A549 (cell line): ENCODE measurements at regions not wholly inside any gene's neighbourhood (a gene's known extent, or its start where the extent isn't known, plus 50 kb on each side); places are given as distances from the start of the nearest gene placed in this dataset.
A peak's percentile ranks its signal among the peaks of the same experiment; 100 is the strongest.

ENCODE experiments used
- ATAC-seq, 2 experiments: fragments of 200-7000 bp in 1 of 2; fragments of >200 bp in 1 of 2; cut with Nextera tagmentation in 1 of 2; cut with Tn5 transposase in 1 of 2; 3 replicates each; pipeline versions ENCODE4 v1.8.0 to v1.9.1; 2018 to 2020; ENCODE audit warnings: mild to moderate bottlenecking in 1 of 2, moderate library complexity in 1 of 2
- CTCF ChIA-PET: fragments of 300-600 bp; sonication (Branson Sonifier 250); formaldehyde crosslinking; extraction: SDS; loops from one replicate; lab custom pipeline; 2021; ENCODE audit warnings: antibody characterized with exemption, inconsistent platforms; lab: Yijun Ruan, JAX
- POLR2A ChIA-PET: fragments of 350-600 bp; formaldehyde crosslinking; extraction: SDS; loops from one replicate; lab custom pipeline; 2021; ENCODE audit warnings: antibody characterized with exemption, inconsistent platforms; lab: Yijun Ruan, JAX
- DNase-seq, 2 experiments: peaks; one replicate each; pipeline versions ENCODE4 v3.0.0 to v3.0.0-alpha.2; 2011 to 2016; ENCODE audit warnings: low read depth in 1 of 2, low spot score in 1 of 2
- FAIRE-seq: peaks from 2 replicates; lab custom pipeline; 2011; peaks lifted over from hg19 to GRCh38; lab: Jason Lieb, UNC
- H3K27ac ChIP-seq, 2 experiments: fragments of >200 bp; sonication (Bioruptor Twin); formaldehyde crosslinking; 3 replicates each; pipeline ENCODE4 v1.5.1; 2016 to 2017
- H3K4me1 ChIP-seq: fragments of >200 bp; sonication (Bioruptor Twin); formaldehyde crosslinking; 3 replicates; pipeline ENCODE4 v1.6.1; 2016
- H3K4me2 ChIP-seq: fragments of >200 bp; sonication (Bioruptor Twin); formaldehyde crosslinking; 3 replicates; pipeline ENCODE4 v1.6.1; 2016
- H3K4me3 ChIP-seq: fragments of >200 bp; sonication (Bioruptor Twin); formaldehyde crosslinking; 3 replicates; pipeline ENCODE4 v1.5.1; 2016
- H3K9me3 ChIP-seq: fragments of >200 bp; sonication (Bioruptor Twin); formaldehyde crosslinking; 3 replicates; pipeline ENCODE4 v1.6.1; 2016
- BHLHE40 ChIP-seq: IDR thresholded peaks from 2 replicates; pipeline ENCODE4 v1.6.1; 2012; ENCODE audit warnings: low read depth, low read length, inconsistent platforms
- CBX2 ChIP-seq: fragments of 200-600 bp; sonication (generic); IDR thresholded peaks from 2 replicates; pipeline ENCODE4 v1.6.1; 2016; ENCODE audit warnings: low read depth, mild to moderate bottlenecking, borderline replicate concordance
- CBX8 ChIP-seq: fragments of 200-600 bp; sonication (generic); IDR thresholded peaks from 2 replicates; pipeline ENCODE4 v1.6.1; 2016
- FOSB ChIP-seq: fragments of 250-450 bp; sonication (Bioruptor Pico); IDR thresholded peaks from 2 replicates; pipeline ENCODE4 v1.5.0; 2020; ENCODE audit warnings: mild to moderate bottlenecking, moderate library complexity
- FOXS1 ChIP-seq: fragments of 250-450 bp; sonication (Bioruptor Pico); IDR thresholded peaks from 2 replicates; pipeline ENCODE4 v1.5.0; 2020; ENCODE audit warnings: mild to moderate bottlenecking, moderate library complexity
- GATA3 ChIP-seq: IDR thresholded peaks from 2 replicates; pipeline ENCODE4 v1.6.1; 2012; ENCODE audit warnings: borderline replicate concordance
- HOXA7 ChIP-seq: fragments of 250-450 bp; sonication (Bioruptor Pico); IDR thresholded peaks from 2 replicates; pipeline ENCODE4 v1.5.0; 2020; ENCODE audit warnings: mild to moderate bottlenecking, moderate library complexity
- KDM5A ChIP-seq: fragments of 200-600 bp; sonication (generic); IDR thresholded peaks from 2 replicates; pipeline ENCODE4 v1.6.1; 2016; ENCODE audit warnings: antibody characterized with exemption, mild to moderate bottlenecking
- MAZ ChIP-seq: fragments of 150-350 bp; IDR thresholded peaks from 2 replicates; pipeline ENCODE4 v1.6.1; 2014; ENCODE audit warnings: antibody characterized with exemption, low read depth, low read length, borderline replicate concordance
- PHF8 ChIP-seq: fragments of 200-600 bp; sonication (generic); IDR thresholded peaks from 2 replicates; pipeline ENCODE4 v1.6.1; 2016; ENCODE audit warnings: low read depth, mild to moderate bottlenecking, antibody characterized with exemption, moderate library complexity, borderline replicate concordance
- POLR2AphosphoS2 ChIP-seq: conservative IDR thresholded peaks from 2 replicates; pipeline ENCODE4 v1.6.1; 2012; ENCODE audit warnings: low read length, improper control_type of control experiment, inconsistent platforms
- RCOR1 ChIP-seq: fragments of 150-350 bp; IDR thresholded peaks from 2 replicates; pipeline ENCODE4 v1.6.1; 2014; ENCODE audit warnings: antibody characterized with exemption, low read length, low read depth
- ZFP36 ChIP-seq: fragments of 450-650 bp; IDR thresholded peaks from 2 replicates; pipeline ENCODE4 v1.6.1; 2014; ENCODE audit warnings: borderline replicate concordance; ENCODE audit not compliant: partially characterized antibody
- WGBS: methylation state at CpG from one replicate; pipeline ENCODE4 v1.1.6; 2017; ENCODE audit errors: missing lambda C conversion rate; 5-methylcytosine and 5-hydroxymethylcytosine counted together
- small RNA-seq, 6 experiments: library from RNA; depleted of rRNA; stranded (forward); fragments of <200 nt; gene quantifications; one replicate each; pipeline ENCODE3, GENCODE V24; 2012
- TF ChIP-seq, protein P1 (sequence below): fragments of >200 bp; sonication (Bioruptor Twin); formaldehyde crosslinking; IDR thresholded peaks from 3 replicates; pipeline ENCODE4 v1.6.1; 2016
- TF ChIP-seq, protein P2 (sequence below): fragments of 200-600 bp; sonication (generic); IDR thresholded peaks from 2 replicates; pipeline ENCODE4 v1.6.1; 2016; ENCODE audit warnings: antibody characterized with exemption, mild to moderate bottlenecking, moderate library complexity

DNA sequence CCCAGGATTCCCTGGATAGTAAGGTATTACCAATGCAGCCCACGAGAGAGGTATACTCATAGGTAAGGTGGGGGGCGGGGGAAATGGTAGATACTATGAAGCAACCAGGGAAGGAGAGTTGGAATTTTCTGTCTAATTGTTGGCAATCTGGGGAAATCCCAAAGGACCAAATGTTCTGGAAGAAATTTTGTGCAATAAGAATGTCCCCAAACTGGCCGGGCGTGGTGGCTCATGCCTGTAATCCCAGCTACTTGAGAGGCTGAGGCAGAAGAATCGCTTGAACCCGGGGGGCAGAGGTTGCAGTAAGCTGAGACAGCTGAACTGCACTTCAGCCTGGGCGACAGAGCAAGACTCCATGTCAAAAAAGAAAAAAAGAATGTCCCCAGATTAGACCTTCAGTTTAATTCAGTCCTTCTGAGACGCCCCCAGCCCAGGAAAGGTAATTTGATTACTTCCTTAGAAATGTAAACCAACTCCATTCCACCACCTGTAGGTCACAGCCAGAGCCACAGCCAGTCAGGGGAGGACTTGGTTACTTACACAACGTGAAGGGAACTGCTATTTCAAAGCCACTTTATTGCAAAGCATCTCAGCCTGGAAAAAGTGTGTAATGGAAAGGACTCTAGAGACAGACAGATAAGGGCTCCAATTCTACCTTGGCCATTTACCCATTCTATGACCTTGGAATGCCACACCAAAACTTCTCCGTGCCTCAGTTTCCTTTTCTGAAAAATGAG lies 50.0 kb upstream of the KLF4 start:
- POLR2A ChIA-PET, result no interaction called here
- FAIRE-seq (no peak), DNase-seq (no peak), ATAC-seq (0 out of 6 replicates have a peak, but pooled peaks of 1 of the 2 experiments have one; percentile 43)
- no peaks in the 10 kb centered on the region for H3K9me3 ChIP-seq
- H3K4me1 ChIP-seq, result peaks cover under 1% of the 10 kb centered on the region; the same call in 2 of the 3 replicates
- 78% methylated on average over 10 of the region's 10 CpGs for WGBS
- CTCF ChIA-PET, result no interaction called here
- no peak for TF ChIP-seq HOXA7
- TF ChIP-seq KDM5A, result no peak
- no peak for TF ChIP-seq CBX8
- TF ChIP-seq, protein P1, sequence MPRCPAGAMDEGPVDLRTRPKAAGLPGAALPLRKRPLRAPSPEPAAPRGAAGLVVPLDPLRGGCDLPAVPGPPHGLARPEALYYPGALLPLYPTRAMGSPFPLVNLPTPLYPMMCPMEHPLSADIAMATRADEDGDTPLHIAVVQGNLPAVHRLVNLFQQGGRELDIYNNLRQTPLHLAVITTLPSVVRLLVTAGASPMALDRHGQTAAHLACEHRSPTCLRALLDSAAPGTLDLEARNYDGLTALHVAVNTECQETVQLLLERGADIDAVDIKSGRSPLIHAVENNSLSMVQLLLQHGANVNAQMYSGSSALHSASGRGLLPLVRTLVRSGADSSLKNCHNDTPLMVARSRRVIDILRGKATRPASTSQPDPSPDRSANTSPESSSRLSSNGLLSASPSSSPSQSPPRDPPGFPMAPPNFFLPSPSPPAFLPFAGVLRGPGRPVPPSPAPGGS, result no peak
- no peak for TF ChIP-seq POLR2AphosphoS2
- no peak for TF ChIP-seq FOXS1
- no peak for TF ChIP-seq BHLHE40
- no peak for TF ChIP-seq GATA3
- no peak for TF ChIP-seq MAZ
- TF ChIP-seq CBX2, result no peak
- no peak for TF ChIP-seq PHF8
- no peak for TF ChIP-seq ZFP36
- no peak for TF ChIP-seq RCOR1
- no peak for TF ChIP-seq FOSB (CRISPR knock-in tag)
- TF ChIP-seq, protein P2, sequence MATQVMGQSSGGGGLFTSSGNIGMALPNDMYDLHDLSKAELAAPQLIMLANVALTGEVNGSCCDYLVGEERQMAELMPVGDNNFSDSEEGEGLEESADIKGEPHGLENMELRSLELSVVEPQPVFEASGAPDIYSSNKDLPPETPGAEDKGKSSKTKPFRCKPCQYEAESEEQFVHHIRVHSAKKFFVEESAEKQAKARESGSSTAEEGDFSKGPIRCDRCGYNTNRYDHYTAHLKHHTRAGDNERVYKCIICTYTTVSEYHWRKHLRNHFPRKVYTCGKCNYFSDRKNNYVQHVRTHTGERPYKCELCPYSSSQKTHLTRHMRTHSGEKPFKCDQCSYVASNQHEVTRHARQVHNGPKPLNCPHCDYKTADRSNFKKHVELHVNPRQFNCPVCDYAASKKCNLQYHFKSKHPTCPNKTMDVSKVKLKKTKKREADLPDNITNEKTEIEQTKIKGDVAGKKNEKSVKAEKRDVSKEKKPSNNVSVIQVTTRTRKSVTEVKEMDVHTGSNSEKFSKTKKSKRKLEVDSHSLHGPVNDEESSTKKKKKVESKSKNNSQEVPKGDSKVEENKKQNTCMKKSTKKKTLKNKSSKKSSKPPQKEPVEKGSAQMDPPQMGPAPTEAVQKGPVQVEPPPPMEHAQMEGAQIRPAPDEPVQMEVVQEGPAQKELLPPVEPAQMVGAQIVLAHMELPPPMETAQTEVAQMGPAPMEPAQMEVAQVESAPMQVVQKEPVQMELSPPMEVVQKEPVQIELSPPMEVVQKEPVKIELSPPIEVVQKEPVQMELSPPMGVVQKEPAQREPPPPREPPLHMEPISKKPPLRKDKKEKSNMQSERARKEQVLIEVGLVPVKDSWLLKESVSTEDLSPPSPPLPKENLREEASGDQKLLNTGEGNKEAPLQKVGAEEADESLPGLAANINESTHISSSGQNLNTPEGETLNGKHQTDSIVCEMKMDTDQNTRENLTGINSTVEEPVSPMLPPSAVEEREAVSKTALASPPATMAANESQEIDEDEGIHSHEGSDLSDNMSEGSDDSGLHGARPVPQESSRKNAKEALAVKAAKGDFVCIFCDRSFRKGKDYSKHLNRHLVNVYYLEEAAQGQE, result no peak
- no peak overlapping the region; the same call in 2 of the 3 replicates for H3K4me2 ChIP-seq
- H3K4me3 ChIP-seq, result no peak overlapping the region
- peak overlapping the region in 1 of 2 experiments; percentile 55; a peak in 1 of 6 replicates for H3K27ac ChIP-seq

Small RNA genes lying in the stretch of these regions (small RNA-seq; reads per million reads assigned to genes)
- gene RN7SL659P (0 reads per million in 6 experiments), gene RNA5SP293 (0 reads per million in 6 experiments), gene RNU6-1064P (0 reads per million in 6 experiments), gene RNU6-996P (0 to 0.52 (median 0) reads per million in 6 experiments)
